H1 (cell line): ENCODE measurements at regions not wholly inside any gene's neighbourhood (a gene's known extent, or its start where the extent isn't known, plus 50 kb on each side); places are given as distances from the start of the nearest gene placed in this dataset.

Source experiments
- CTCF ChIA-PET: fragments of 300-600 bp; sonication (Branson Sonifier 250); formaldehyde crosslinking; loops from one replicate; lab custom pipeline; 2021; ENCODE audit not compliant: partially characterized antibody; lab: Charles Lee
- POLR2A ChIA-PET: fragments of 300-600 bp; sonication (Branson Sonifier 250); formaldehyde crosslinking; loops from one replicate; lab custom pipeline; 2021; ENCODE audit warnings: inconsistent platforms; ENCODE audit not compliant: partially characterized antibody; lab: Charles Lee
- DNase-seq, 2 experiments: peaks; one replicate each; pipeline versions ENCODE4 v3.0.0 to v3.0.0-alpha.2; 2010 to 2022; ENCODE audit warnings: low spot score in 2 of 2, low read depth in 1 of 2, mixed read lengths in 1 of 2
- FAIRE-seq: peaks from 2 replicates; lab custom pipeline; 2011; peaks lifted over from hg19 to GRCh38; lab: Jason Lieb, UNC
- H2AFZ ChIP-seq: 2 replicates; pipeline ENCODE4 v1.8.1; 2012; ENCODE audit warnings: low read length, inconsistent platforms
- H2AK5ac ChIP-seq: 2 replicates; pipeline ENCODE4 v1.6.1; 2013; ENCODE audit warnings: low read depth, low read length
- H2BK120ac ChIP-seq: replicated peaks from 2 replicates; pipeline ENCODE3; 2013; ENCODE audit warnings: low read depth, low read length, inconsistent platforms
- H2BK12ac ChIP-seq: 2 replicates; pipeline ENCODE4 v1.6.1; 2013; ENCODE audit warnings: low read depth, low read length
- H2BK15ac ChIP-seq: 2 replicates; pipeline ENCODE4 v1.6.1; 2013; ENCODE audit warnings: low read length
- H2BK20ac ChIP-seq: 2 replicates; pipeline ENCODE4 v1.6.1; 2013; ENCODE audit warnings: low read length
- H2BK5ac ChIP-seq: 2 replicates; pipeline ENCODE4 v1.6.1; 2013; ENCODE audit warnings: low read depth, low read length
- H3K14ac ChIP-seq: 2 replicates; pipeline ENCODE4 v1.6.1; 2013; ENCODE audit warnings: inconsistent platforms; ENCODE audit not compliant: insufficient read length
- H3K18ac ChIP-seq: 2 replicates; pipeline ENCODE4 v1.6.1; 2013; ENCODE audit warnings: low read length; ENCODE audit errors: extremely low read depth
- H3K23ac ChIP-seq: 2 replicates; pipeline ENCODE4 v1.6.1; 2013; ENCODE audit warnings: inconsistent platforms; ENCODE audit not compliant: insufficient read length
- H3K23me2 ChIP-seq: 2 replicates; pipeline ENCODE4 v1.6.1; 2013; ENCODE audit warnings: low read depth, low read length
- H3K27ac ChIP-seq: 2 replicates; pipeline ENCODE4 v1.6.1; 2011; ENCODE audit warnings: low read depth, low read length, inconsistent platforms
- H3K27me3 ChIP-seq, 4 experiments: replicated peaks in 1 of 4; 1 replicate in 1 of 4; 2 replicates in 3 of 4; pipeline versions ENCODE4 v1.6.1 to v1.8.1; 2011 to 2013; ENCODE audit warnings: low read length in 3 of 4, mild to moderate bottlenecking in 3 of 4, inconsistent platforms in 2 of 4, mixed read lengths in 2 of 4, moderate library complexity in 1 of 4; ENCODE audit not compliant: control insufficient read depth in 3 of 4, insufficient read depth in 3 of 4; ENCODE audit errors: extremely low read depth in 1 of 4
- H3K36me3 ChIP-seq, 4 experiments: 2 replicates each; pipeline versions ENCODE4 v1.6.1 to v1.8.1; 2011 to 2013; ENCODE audit warnings: mild to moderate bottlenecking in 4 of 4, low read length in 3 of 4, moderate library complexity in 2 of 4, control low read depth in 1 of 4, inconsistent platforms in 1 of 4; ENCODE audit not compliant: insufficient read depth in 4 of 4, control insufficient read depth in 2 of 4
- H3K4ac ChIP-seq: replicated peaks from 2 replicates; pipeline ENCODE3; 2013; ENCODE audit warnings: low read length, low read depth, mixed read lengths, inconsistent platforms; ENCODE audit not compliant: insufficient read length
- H3K4me1 ChIP-seq, 4 experiments: replicated peaks in 1 of 4; 1 replicate in 1 of 4; 2 replicates in 3 of 4; pipeline versions ENCODE4 v1.6.1 to v1.8.1; 2011 to 2013; ENCODE audit warnings: low read length in 3 of 4, inconsistent platforms in 2 of 4, mixed read lengths in 1 of 4; ENCODE audit not compliant: insufficient read depth in 4 of 4, control insufficient read depth in 3 of 4
- H3K4me2 ChIP-seq, 2 experiments: 2 replicates each; pipeline versions ENCODE4 v1.6.1 to v1.8.1; 2011 to 2013; ENCODE audit warnings: low read depth in 2 of 2, low read length in 2 of 2, control low read depth in 1 of 2, inconsistent platforms in 1 of 2, mild to moderate bottlenecking in 1 of 2; ENCODE audit not compliant: insufficient read depth in 1 of 2
- H3K4me3 ChIP-seq, 4 experiments: fragments of 200-600, 300-600 bp in 1 of 4; sonication (generic), shearing (Covaris generic), sonication (Bioruptor Twin) in 1 of 4; 2 replicates each; pipeline versions ENCODE4 v1.5.1 to v1.8.1; 2011 to 2016; ENCODE audit warnings: low read length in 4 of 4, low read depth in 3 of 4, control low read depth in 2 of 4, inconsistent platforms in 2 of 4, mild to moderate bottlenecking in 2 of 4, mixed read lengths in 1 of 4, moderate library complexity in 1 of 4; ENCODE audit not compliant: insufficient read depth in 2 of 4; ENCODE audit errors: extremely low read depth in 1 of 4
- H3K56ac ChIP-seq: replicated peaks from 2 replicates; pipeline ENCODE3; 2013; ENCODE audit warnings: low read depth, mild to moderate bottlenecking, mixed read lengths, low read length, inconsistent platforms; ENCODE audit not compliant: insufficient read length
- H3K79me1 ChIP-seq: 2 replicates; pipeline ENCODE4 v1.6.1; 2013; ENCODE audit warnings: low read depth, low read length, control low read depth
- H3K79me2 ChIP-seq, 2 experiments: 2 replicates each; pipeline versions ENCODE4 v1.6.1 to v1.8.1; 2012 to 2013; ENCODE audit warnings: low read length in 2 of 2, mild to moderate bottlenecking in 2 of 2, inconsistent platforms in 1 of 2; ENCODE audit not compliant: insufficient read depth in 2 of 2, control insufficient read depth in 1 of 2
- H3K9ac ChIP-seq, 4 experiments: replicated peaks in 1 of 4; 1 replicate in 1 of 4; 2 replicates in 3 of 4; pipeline versions ENCODE4 v1.6.1 to v1.8.1; 2011 to 2013; ENCODE audit warnings: low read depth in 3 of 4, low read length in 3 of 4, control low read depth in 2 of 4, mild to moderate bottlenecking in 2 of 4, moderate library complexity in 2 of 4, inconsistent platforms in 1 of 4; ENCODE audit errors: extremely low read depth in 1 of 4
- H3K9me3 ChIP-seq, 2 experiments: 2 replicates each; pipeline versions ENCODE4 v1.6.1 to v1.8.1; 2012 to 2013; ENCODE audit warnings: mild to moderate bottlenecking in 2 of 2, moderate library complexity in 2 of 2, control low read depth in 1 of 2, inconsistent platforms in 1 of 2, low read depth in 1 of 2, low read length in 1 of 2, mixed read lengths in 1 of 2; ENCODE audit not compliant: insufficient read depth in 2 of 2
- H4K20me1 ChIP-seq, 2 experiments: replicated peaks in 1 of 2; 2 replicates each; pipeline versions ENCODE3 to v1.8.1; 2011 to 2013; ENCODE audit warnings: inconsistent platforms in 2 of 2, low read length in 2 of 2, mild to moderate bottlenecking in 1 of 2; ENCODE audit not compliant: insufficient read depth in 2 of 2, control insufficient read depth in 1 of 2
- H4K5ac ChIP-seq: 2 replicates; pipeline ENCODE4 v1.6.1; 2013; ENCODE audit warnings: low read length, low read depth, mixed read lengths, inconsistent platforms; ENCODE audit not compliant: insufficient read length
- H4K8ac ChIP-seq: 2 replicates; pipeline ENCODE4 v1.8.0; 2013; ENCODE audit warnings: mild to moderate bottlenecking, moderate library complexity, low read length, inconsistent platforms; ENCODE audit not compliant: insufficient read depth; ENCODE audit errors: extremely low read depth
- H4K91ac ChIP-seq: replicated peaks from 2 replicates; pipeline ENCODE3; 2013; ENCODE audit warnings: low read length, mixed read lengths, inconsistent platforms; ENCODE audit not compliant: insufficient read length
- CEBPB ChIP-seq: IDR thresholded peaks from 2 replicates; pipeline ENCODE4 v1.6.1; 2012; ENCODE audit warnings: low read depth, low read length
- EGR1 ChIP-seq: IDR thresholded peaks from 2 replicates; pipeline ENCODE4 v1.6.1; 2011; ENCODE audit warnings: low read depth, low read length, borderline replicate concordance
- NANOG ChIP-seq: IDR thresholded peaks from 2 replicates; pipeline ENCODE4 v1.6.1; 2011; ENCODE audit warnings: low read length, low read depth, mild to moderate bottlenecking, inconsistent platforms; ENCODE audit not compliant: insufficient read depth, poor library complexity, severe bottlenecking
- POU5F1 ChIP-seq: IDR thresholded peaks from 2 replicates; pipeline ENCODE4 v1.6.1; 2011; ENCODE audit warnings: low read depth, mild to moderate bottlenecking, low read length, moderate library complexity
- RBBP5 ChIP-seq: IDR thresholded peaks from 2 replicates; pipeline ENCODE4 v1.7.1; 2012; ENCODE audit warnings: low read depth, mild to moderate bottlenecking, inconsistent platforms, low read length, moderate library complexity, borderline replicate concordance
- RFX5 ChIP-seq: IDR thresholded peaks from 2 replicates; pipeline ENCODE4 v1.6.1; 2011; ENCODE audit warnings: low read depth, low read length, improper control_type of control experiment, borderline replicate concordance
- RXRA ChIP-seq: IDR thresholded peaks from 2 replicates; pipeline ENCODE4 v1.6.1; 2011; ENCODE audit warnings: low read depth, mild to moderate bottlenecking, low read length, moderate library complexity; ENCODE audit not compliant: insufficient read depth
- TAF1 ChIP-seq: IDR thresholded peaks from 2 replicates; pipeline ENCODE4 v1.6.1; 2011; ENCODE audit warnings: mild to moderate bottlenecking, low read depth, low read length
- TCF12 ChIP-seq: IDR thresholded peaks from 2 replicates; pipeline ENCODE4 v1.6.1; 2011; ENCODE audit warnings: low read depth, mild to moderate bottlenecking, low read length
- whole genome bisulfite sequencing, 2 experiments: shearing (Covaris generic) in 1 of 2; methylation state at CpG; one replicate each; pipeline versions ENCODE4 v1.1.6 to v1.1.7; 2013 to 2015; ENCODE audit warnings: low lambda C conversion rate in 2 of 2, mixed read lengths in 2 of 2, inconsistent platforms in 1 of 2, low coverage in 1 of 2, missing lambda C conversion rate in 1 of 2; ENCODE audit not compliant: insufficient replicate concordance in 2 of 2, insufficient coverage in 1 of 2, insufficient read length in 1 of 2; ENCODE audit errors: extremely low coverage in 1 of 2, missing lambda C conversion rate in 1 of 2; 5-methylcytosine and 5-hydroxymethylcytosine counted together

DNA sequence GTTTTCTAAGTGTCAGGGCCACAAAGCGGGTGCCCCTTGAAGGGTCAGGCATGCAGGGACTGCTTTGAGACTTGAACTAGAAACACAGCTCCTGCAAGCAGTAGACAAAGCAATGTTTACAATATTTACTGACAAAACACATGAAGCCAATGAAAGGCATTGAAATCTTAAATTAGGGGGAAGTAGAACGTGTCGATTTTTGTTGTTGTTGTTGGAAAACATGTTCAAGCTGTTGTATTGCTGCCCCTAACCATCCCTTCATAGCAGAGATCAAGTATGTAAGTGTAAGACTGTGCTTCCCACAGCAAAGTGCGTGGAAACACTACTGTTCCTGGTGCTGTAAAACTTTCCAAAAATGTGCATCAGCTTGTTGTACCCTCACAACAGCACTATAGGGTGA is 131.6 kb upstream of the MGMT start:
- Histone ChIP-seq H3K56ac (no peak overlapping the region), H3K27ac (no peak overlapping the region), H3K4me3 (no peak overlapping the region), H3K79me1 (no peaks in the 10 kb centered on the region), H3K4me1 (peaks cover 0 to 2% (median under 1%) of the 10 kb centered on the region in 4 experiments; a peak in 3 of 7 replicates), H3K4ac (no peak overlapping the region), H3K79me2 (no peaks in the 10 kb centered on the region), H2BK20ac (no peak overlapping the region), H2BK5ac (no peak overlapping the region), H2BK120ac (no peak overlapping the region), H3K4me2 (no peak overlapping the region), H2BK12ac (no peak overlapping the region), H3K9ac (no peak overlapping the region), H3K14ac (no peak overlapping the region), H2AK5ac (no peak overlapping the region), H3K18ac (no peak overlapping the region), H4K5ac (no peak overlapping the region), H3K23ac (no peak overlapping the region), H4K8ac (no peak overlapping the region), H4K20me1 (no peaks in the 10 kb centered on the region), H3K23me2 (no peaks in the 10 kb centered on the region), H4K91ac (peak overlapping the region; percentile 38), H2BK15ac (no peak overlapping the region), H2AFZ (0 out of 2 replicates have a peak overlapping the region, but pooled peaks have one; percentile 19), H3K27me3 (no peaks in the 10 kb centered on the region), H3K36me3 (no peaks in the 10 kb centered on the region), H3K9me3 (no peaks in the 10 kb centered on the region)
- DNase-seq (no peak), FAIRE-seq (no peak)
- TF ChIP-seq RBBP5 (no peak), TAF1 (no peak), POU5F1 (no peak), EGR1 (no peak), NANOG (no peak), RFX5 (no peak), TCF12 (no peak), RXRA (no peak), CEBPB (no peak)
- CTCF ChIA-PET = interaction anchor here (0.8 to 1.2 kb wide), 5 partner anchors 13 to 374 kb away, joined by 3 to 4 read pairs (median 3); no protein-coding TSS in a partner anchor
- POLR2A ChIA-PET = no interaction called here
- 97% methylated on average over 4 of the region's 4 CpGs; no CpG with 5 or more reads in 1 of the 2 experiments for WGBS, 2 experiments
